GM19324 (cell line): ENCODE measurements at regions not wholly inside any gene's neighbourhood (a gene's known extent, or its start where the extent isn't known, plus 50 kb on each side); places are given as distances from the start of the nearest gene placed in this dataset.
"Not testable (repeated sequence)": the region's sequence is repeated elsewhere in the genome, so short reads cannot be mapped to it uniquely, and the experiment has no call there.

Source experiments
- ATAC-seq: cut with Tn5 transposase; IDR thresholded peaks from one replicate; pipeline ENCODE4 v1.9.1; 2021; ENCODE audit warnings: mild to moderate bottlenecking, moderate library complexity; ENCODE audit not compliant: unreplicated experiment, low FRiP score

- no peak for ATAC-seq
Measured at GRCh38 chr7:89607792-89608191, 546.5 kb upstream of the STEAP1 start.

- not testable (repeated sequence) for ATAC-seq
Measured at GRCh38 chr7:89616829-89617228, 537.4 kb upstream of the STEAP1 start.

GRCh38 chr7:89618274-89618673 lies 536.0 kb upstream of the STEAP1 start:
- ATAC-seq = no peak

GRCh38 chr7:89621925-89622641 lies 532.2 kb upstream of the STEAP1 start:
- ATAC-seq = no peak

GRCh38 chr7:89623018-89623672 lies 531.1 kb upstream of the STEAP1 start:
- peak; percentile 73 for ATAC-seq

- not testable (repeated sequence) for ATAC-seq
Measured at GRCh38 chr7:89624155-89624554, 530.1 kb upstream of the STEAP1 start.

GRCh38 chr7:89648509-89648908 lies 505.8 kb upstream of the STEAP1 start:
- no peak for ATAC-seq

- no peak for ATAC-seq
Measured at GRCh38 chr7:89655946-89656345, 498.3 kb upstream of the STEAP1 start.

GRCh38 chr7:89661876-89662275 lies 492.4 kb upstream of the STEAP1 start:
- ATAC-seq = no peak

GRCh38 chr7:89666136-89666835 lies 488.0 kb upstream of the STEAP1 start:
- no peak for ATAC-seq

- no peak for ATAC-seq
Measured at GRCh38 chr7:89680161-89680560, 474.1 kb upstream of the STEAP1 start.

GRCh38 chr7:89681448-89681847 lies 472.8 kb upstream of the STEAP1 start:
- no peak for ATAC-seq

- ATAC-seq = no peak
Measured at GRCh38 chr7:89685287-89685686, 469.0 kb upstream of the STEAP1 start.

- ATAC-seq = no peak
Measured at GRCh38 chr7:89687211-89687610, 467.1 kb upstream of the STEAP1 start.

GRCh38 chr7:89695241-89695640 lies 459.0 kb upstream of the STEAP1 start:
- no peak for ATAC-seq

GRCh38 chr7:89714131-89714530 lies 440.1 kb upstream of the STEAP1 start:
- no peak for ATAC-seq

GRCh38 chr7:89718941-89719340 lies 435.3 kb upstream of the STEAP1 start:
- ATAC-seq = not testable (repeated sequence)

- no peak for ATAC-seq
Measured at GRCh38 chr7:89728481-89728880, 425.8 kb upstream of the STEAP1 start.

GRCh38 chr7:89731751-89732445 lies 422.4 kb upstream of the STEAP1 start:
- no peak for ATAC-seq

GRCh38 chr7:89738549-89738948 lies 415.7 kb upstream of the STEAP1 start:
- ATAC-seq = no peak

- no peak for ATAC-seq
Measured at GRCh38 chr7:89757910-89758309, 396.4 kb upstream of the STEAP1 start.
